DOHH2 (cell line): ENCODE measurements at regions not wholly inside any gene's neighbourhood (a gene's known extent, or its start where the extent isn't known, plus 50 kb on each side); places are given as distances from the start of the nearest gene placed in this dataset.

Experiments used
- H3F3A ChIP-seq: fragments of 200-600 bp; sonication (generic), shearing (Covaris generic); 2 replicates; pipeline ENCODE4 v1.6.0; 2016; ENCODE audit warnings: antibody characterized with exemption, mild to moderate bottlenecking; ENCODE audit not compliant: control insufficient read depth, insufficient read depth
- H3K27ac ChIP-seq: fragments of 200-600 bp; sonication (generic); 2 replicates; pipeline ENCODE4 v1.5.1; 2014; ENCODE audit warnings: low read depth, mild to moderate bottlenecking, low read length, moderate library complexity
- H3K27me3 ChIP-seq: fragments of 200-600 bp; sonication (generic); 2 replicates; pipeline ENCODE4 v1.6.1; 2014; ENCODE audit warnings: mild to moderate bottlenecking, low read length, mixed read lengths; ENCODE audit not compliant: control insufficient read depth
- H3K36me3 ChIP-seq: fragments of 200-600 bp; sonication (generic); 2 replicates; pipeline ENCODE4 v1.6.1; 2014; ENCODE audit warnings: mild to moderate bottlenecking, low read length, moderate library complexity, mixed read lengths; ENCODE audit not compliant: control insufficient read depth
- H3K4me1 ChIP-seq: fragments of 200-600 bp; sonication (generic); 2 replicates; pipeline ENCODE4 v1.6.1; 2014; ENCODE audit warnings: mild to moderate bottlenecking, low read length, mixed read lengths; ENCODE audit not compliant: control insufficient read depth
- H3K4me2 ChIP-seq: fragments of 200-600 bp; sonication (generic); 2 replicates; pipeline ENCODE4 v1.6.0; 2014; ENCODE audit warnings: mild to moderate bottlenecking, low read length, moderate library complexity
- H3K4me3 ChIP-seq: fragments of 200-600 bp; sonication (generic); 2 replicates; pipeline ENCODE4 v1.5.1; 2014; ENCODE audit warnings: mild to moderate bottlenecking, low read length, mixed read lengths
- H3K79me2 ChIP-seq: fragments of 200-600 bp; sonication (generic); 2 replicates; pipeline ENCODE4 v1.6.1; 2014; ENCODE audit warnings: mild to moderate bottlenecking, low read length, mixed read lengths; ENCODE audit not compliant: control insufficient read depth
- H3K9me2 ChIP-seq: fragments of 200-600 bp; sonication (generic); replicated peaks from 2 replicates; pipeline ENCODE4 v1.6.1; 2014; ENCODE audit warnings: mild to moderate bottlenecking, low read length, mixed read lengths; ENCODE audit not compliant: control insufficient read depth
- H3K9me3 ChIP-seq: fragments of 200-600 bp; sonication (generic); 2 replicates; pipeline ENCODE4 v1.6.1; 2014; ENCODE audit warnings: antibody characterized with exemption, low read length, mixed read lengths; ENCODE audit not compliant: control insufficient read depth, insufficient read depth
- H4K20me1 ChIP-seq: fragments of 200-600 bp; sonication (generic); 2 replicates; pipeline ENCODE4 v1.6.0; 2014; ENCODE audit warnings: low read depth, mild to moderate bottlenecking, antibody characterized with exemption, low read length, moderate library complexity; ENCODE audit not compliant: control insufficient read depth, insufficient read depth
- EZH2phosphoT487 ChIP-seq: fragments of 200-600 bp; sonication (generic); IDR thresholded peaks from 2 replicates; pipeline ENCODE4 v1.6.1; 2017; ENCODE audit warnings: borderline replicate concordance, mild to moderate bottlenecking, antibody characterized with exemption, low read length, moderate library complexity, mixed read lengths
- TF ChIP-seq, protein P1 (sequence below): fragments of 200-600 bp; sonication (generic); IDR thresholded peaks from one replicate; pipeline ENCODE4 v1.5.1; 2014; ENCODE audit warnings: antibody characterized with exemption, mild to moderate bottlenecking, low read depth, low read length; ENCODE audit not compliant: poor library complexity, severe bottlenecking

GRCh38 chr13:20332361-20333096 lies 100.4 kb upstream of the GJB6 start:
- Histone ChIP-seq H3K36me3 (no peaks in the 10 kb centered on the region), H3K4me2 (no peak overlapping the region), H3K4me1 (no peaks in the 10 kb centered on the region), H3F3A (no peaks in the 10 kb centered on the region), H3K9me2 (no peaks in the 10 kb centered on the region), H3K79me2 (no peaks in the 10 kb centered on the region), H4K20me1 (no peaks in the 10 kb centered on the region), H3K4me3 (no peak overlapping the region), H3K27ac (no peak overlapping the region), H3K27me3 (peaks cover 3% of the 10 kb centered on the region; the same call in 1 of the 2 replicates), H3K9me3 (no peaks in the 10 kb centered on the region)
- TF ChIP-seq EZH2phosphoT487 = no peak
- TF ChIP-seq, protein P1, sequence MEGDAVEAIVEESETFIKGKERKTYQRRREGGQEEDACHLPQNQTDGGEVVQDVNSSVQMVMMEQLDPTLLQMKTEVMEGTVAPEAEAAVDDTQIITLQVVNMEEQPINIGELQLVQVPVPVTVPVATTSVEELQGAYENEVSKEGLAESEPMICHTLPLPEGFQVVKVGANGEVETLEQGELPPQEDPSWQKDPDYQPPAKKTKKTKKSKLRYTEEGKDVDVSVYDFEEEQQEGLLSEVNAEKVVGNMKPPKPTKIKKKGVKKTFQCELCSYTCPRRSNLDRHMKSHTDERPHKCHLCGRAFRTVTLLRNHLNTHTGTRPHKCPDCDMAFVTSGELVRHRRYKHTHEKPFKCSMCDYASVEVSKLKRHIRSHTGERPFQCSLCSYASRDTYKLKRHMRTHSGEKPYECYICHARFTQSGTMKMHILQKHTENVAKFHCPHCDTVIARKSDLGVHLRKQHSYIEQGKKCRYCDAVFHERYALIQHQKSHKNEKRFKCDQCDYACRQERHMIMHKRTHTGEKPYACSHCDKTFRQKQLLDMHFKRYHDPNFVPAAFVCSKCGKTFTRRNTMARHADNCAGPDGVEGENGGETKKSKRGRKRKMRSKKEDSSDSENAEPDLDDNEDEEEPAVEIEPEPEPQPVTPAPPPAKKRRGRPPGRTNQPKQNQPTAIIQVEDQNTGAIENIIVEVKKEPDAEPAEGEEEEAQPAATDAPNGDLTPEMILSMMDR = no peak

- H4K20me1 ChIP-seq = no peaks in the 10 kb centered on the region
- H3K9me2 ChIP-seq = no peaks in the 10 kb centered on the region
- TF ChIP-seq EZH2phosphoT487 = no peak
- TF ChIP-seq, protein P1 = no peak
- no peaks in the 10 kb centered on the region for H3F3A ChIP-seq
- H3K27ac ChIP-seq = no peak overlapping the region
- H3K27me3 ChIP-seq = peaks cover 3% of the 10 kb centered on the region; the same call in 1 of the 2 replicates
- H3K36me3 ChIP-seq = no peaks in the 10 kb centered on the region
- no peaks in the 10 kb centered on the region for H3K79me2 ChIP-seq
- no peaks in the 10 kb centered on the region for H3K4me1 ChIP-seq
- no peak overlapping the region for H3K4me2 ChIP-seq
- H3K9me3 ChIP-seq = no peaks in the 10 kb centered on the region
- H3K4me3 ChIP-seq = no peak overlapping the region
These were observed 99.8 kb upstream of the GJB6 start for GRCh38 chr13:20331949-20332348.

- Histone ChIP-seq H3K4me2 (no peak overlapping the region), H3K27me3 (peaks cover 3% of the 10 kb centered on the region; the same call in 1 of the 2 replicates), H3K4me1 (no peaks in the 10 kb centered on the region), H3F3A (no peaks in the 10 kb centered on the region), H3K36me3 (no peaks in the 10 kb centered on the region), H3K9me3 (no peaks in the 10 kb centered on the region), H3K4me3 (no peak overlapping the region), H3K9me2 (no peaks in the 10 kb centered on the region), H3K27ac (no peak overlapping the region), H4K20me1 (no peaks in the 10 kb centered on the region), H3K79me2 (no peaks in the 10 kb centered on the region)
- TF ChIP-seq EZH2phosphoT487 = no peak
- TF ChIP-seq, protein P1 = peak; percentile 23
These were observed 99.3 kb upstream of the GJB6 start for GRCh38 chr13:20331419-20331818.
